OCI-M1 (cell line): ENCODE measurements at regions not wholly inside any gene's neighbourhood (a gene's known extent, or its start where the extent isn't known, plus 50 kb on each side); places are given as distances from the start of the nearest gene placed in this dataset.
"Not testable (repeated sequence)": the region's sequence is repeated elsewhere in the genome, so short reads cannot be mapped to it uniquely, and the experiment has no call there.

Experiments
- DNase-seq: peaks from one replicate; lab custom pipeline; 2025; lab: John Stamatoyannopoulos, UW

DNA sequence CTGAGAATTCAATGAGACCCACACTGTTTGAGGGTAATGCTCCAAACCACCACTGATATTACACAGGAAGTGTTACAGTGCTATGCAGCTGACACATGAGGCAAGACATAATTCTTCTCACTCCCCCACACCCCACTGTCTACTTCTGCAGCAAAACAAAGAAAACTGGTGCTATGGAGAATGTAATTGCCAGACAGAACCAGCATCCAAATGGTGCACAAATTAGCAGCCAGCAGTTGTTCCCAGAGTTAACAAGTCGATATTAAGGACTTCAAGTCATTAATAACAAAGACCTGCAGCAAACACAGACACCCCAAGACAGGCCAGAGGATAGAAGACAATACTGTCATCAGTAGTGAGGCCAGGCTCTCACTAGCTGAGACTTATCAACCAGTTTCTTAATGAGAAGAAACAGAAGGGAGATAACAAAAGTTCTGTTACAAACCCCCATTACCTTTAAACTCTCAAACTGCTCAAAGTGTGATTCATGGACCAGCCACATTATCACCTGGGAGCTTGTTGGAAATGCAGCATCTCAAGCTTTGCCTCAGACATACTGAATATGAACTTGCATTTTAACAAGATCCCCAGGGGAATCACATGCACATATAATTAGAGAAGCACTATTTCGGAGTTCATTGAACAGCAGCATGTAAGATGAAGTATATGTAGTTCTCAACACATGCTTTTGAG lies 58.7 kb upstream of the FNDC3B start:
- peak; percentile 68 for DNase-seq

DNA sequence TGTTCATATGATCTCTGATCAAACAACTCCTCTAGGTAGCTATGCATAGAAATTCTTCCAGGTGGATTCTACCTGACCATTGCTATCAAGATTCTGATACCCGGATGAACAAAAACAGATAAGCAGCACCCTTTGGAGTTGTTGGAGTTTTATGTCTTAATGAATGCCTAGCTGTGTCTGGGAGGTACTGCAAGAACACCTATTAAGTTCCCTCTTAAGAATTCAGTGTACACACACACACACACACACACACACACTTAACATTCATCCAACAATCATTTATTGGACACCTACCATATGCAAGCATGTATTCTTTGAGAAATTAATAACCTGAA lies 58.1 kb upstream of the FNDC3B start:
- peak; percentile 41 for DNase-seq

DNA sequence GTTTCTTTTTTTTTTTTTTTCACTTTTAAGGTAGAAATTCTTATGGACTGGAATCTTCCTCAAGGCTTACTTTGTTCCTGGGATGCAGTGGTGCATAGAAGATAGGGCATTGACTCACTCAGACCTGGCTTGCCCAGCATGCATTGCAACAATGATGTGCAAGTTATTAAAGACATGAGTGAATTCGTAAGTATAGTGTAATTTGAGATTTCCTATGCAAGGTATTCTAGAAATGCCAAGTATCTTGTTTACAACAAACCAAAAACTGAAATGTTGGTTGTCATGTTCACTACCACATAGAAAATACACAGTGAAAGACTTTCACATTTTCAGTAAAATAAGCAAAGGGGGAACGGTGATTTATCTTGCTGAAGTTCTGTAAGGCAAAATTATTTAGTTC lies 56.5 kb upstream of the FNDC3B start:
- peak; percentile 11 for DNase-seq

DNA sequence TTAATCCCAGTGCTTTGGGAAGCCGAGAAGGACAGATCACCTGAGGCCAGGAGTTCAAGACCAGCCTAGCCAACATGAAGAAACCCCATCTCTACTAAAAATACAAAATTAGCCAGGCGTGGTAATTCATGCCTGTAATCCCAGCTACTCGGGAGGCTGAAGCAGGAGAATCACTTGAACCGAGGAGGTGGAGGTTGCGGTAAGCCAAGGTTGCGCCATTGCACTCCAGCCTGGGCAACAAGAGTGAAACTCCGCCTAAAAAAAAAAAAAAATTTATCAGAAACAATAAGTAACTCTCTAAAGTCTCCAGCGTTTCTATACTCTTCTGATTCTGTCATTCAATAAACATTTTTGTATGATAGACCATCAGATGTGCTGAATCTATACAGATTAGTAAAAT lies 55.7 kb upstream of the FNDC3B start:
- DNase-seq, result not testable (repeated sequence)

DNA sequence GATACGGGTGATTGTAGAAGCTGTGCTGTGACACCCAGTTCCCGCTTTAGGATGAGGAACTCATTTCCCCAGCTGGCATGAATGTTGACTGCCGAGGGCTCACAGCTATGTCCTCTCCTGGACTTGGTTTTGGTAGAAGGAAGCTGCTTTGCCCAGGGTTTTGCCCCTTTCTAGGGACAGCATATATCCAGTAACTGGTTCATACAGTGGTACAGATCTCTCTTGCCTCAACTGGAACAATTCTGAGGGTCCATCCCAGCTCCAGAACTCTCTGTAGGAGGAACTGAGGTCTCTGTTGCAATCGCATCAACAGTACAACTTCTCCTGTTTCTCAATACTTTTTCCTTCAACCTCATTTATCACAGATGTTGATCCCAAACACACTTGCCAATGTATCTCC lies 54.5 kb upstream of the FNDC3B start:
- DNase-seq, result no peak

DNA sequence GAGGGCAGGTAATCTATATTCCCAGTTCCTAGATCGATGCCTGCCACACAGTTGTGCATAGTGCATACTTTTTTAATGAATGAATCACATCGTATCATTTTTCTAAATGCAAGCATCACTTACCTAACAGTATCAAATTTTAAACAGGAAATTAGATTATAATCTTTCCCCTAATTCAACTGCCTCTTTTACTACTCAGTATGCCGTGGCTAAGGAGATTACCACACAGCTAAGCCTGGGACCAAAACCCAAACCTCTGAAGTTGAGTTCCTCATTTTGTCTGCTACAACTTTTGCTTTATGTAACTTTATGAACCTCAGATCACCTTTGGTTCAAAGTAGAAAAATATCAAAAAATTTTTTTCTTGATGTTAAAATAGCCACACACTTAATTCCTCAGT lies 53.2 kb upstream of the FNDC3B start:
- DNase-seq, result peak; percentile 81

GRCh38 chr3:171986757-171987518 lies 52.4 kb upstream of the FNDC3B start:
- DNase-seq, result no peak
